ENCODE measurements at regions not wholly inside any gene's neighbourhood (a gene's known extent, or its start where the extent isn't known, plus 50 kb on each side); places are given as distances from the start of the nearest gene placed in this dataset.

DNA sequence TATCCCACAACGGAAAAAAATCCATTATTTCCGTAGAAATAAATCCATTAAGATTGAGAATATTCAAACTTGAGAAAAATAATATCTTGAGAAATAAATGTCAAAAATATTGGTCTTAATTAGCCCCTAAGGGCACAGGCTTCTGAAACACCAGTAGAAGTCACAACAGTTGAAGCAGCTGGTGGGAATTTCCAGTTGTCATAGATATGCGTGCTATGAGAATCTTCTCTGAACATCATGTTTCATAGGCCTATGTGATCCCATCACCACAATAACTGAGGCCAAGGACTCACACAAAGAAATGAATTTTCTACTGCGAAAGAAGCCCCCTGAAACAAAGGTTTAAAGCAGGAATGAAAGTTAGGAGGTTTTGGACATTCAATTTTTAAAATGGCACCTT, 292.0 kb downstream of the DTHD1 start:
- ChIA-PET CTCF (no interaction called here), POLR2A (no interaction called here)
- no peaks in the 10 kb centered on the region for H3K36me3 ChIP-seq (ENCODE audit: control insufficient read depth in 2 of 2, insufficient read depth in 1 of 2, low read length in 2 of 2)
- no peaks in the 10 kb centered on the region for H3K9me3 ChIP-seq (ENCODE audit: control insufficient read depth, insufficient read depth, low read depth, low read length)
- H3K4me3 ChIP-seq (ENCODE audit: low read depth, low read length), result no peak overlapping the region
- H3K27ac ChIP-seq (ENCODE audit: extremely low read depth, low read depth, low read length), result no peak overlapping the region
- H3K4me1 ChIP-seq (ENCODE audit: control insufficient read depth, insufficient read depth, low read length), result no peaks in the 10 kb centered on the region
- TF ChIP-seq, protein P1, sequence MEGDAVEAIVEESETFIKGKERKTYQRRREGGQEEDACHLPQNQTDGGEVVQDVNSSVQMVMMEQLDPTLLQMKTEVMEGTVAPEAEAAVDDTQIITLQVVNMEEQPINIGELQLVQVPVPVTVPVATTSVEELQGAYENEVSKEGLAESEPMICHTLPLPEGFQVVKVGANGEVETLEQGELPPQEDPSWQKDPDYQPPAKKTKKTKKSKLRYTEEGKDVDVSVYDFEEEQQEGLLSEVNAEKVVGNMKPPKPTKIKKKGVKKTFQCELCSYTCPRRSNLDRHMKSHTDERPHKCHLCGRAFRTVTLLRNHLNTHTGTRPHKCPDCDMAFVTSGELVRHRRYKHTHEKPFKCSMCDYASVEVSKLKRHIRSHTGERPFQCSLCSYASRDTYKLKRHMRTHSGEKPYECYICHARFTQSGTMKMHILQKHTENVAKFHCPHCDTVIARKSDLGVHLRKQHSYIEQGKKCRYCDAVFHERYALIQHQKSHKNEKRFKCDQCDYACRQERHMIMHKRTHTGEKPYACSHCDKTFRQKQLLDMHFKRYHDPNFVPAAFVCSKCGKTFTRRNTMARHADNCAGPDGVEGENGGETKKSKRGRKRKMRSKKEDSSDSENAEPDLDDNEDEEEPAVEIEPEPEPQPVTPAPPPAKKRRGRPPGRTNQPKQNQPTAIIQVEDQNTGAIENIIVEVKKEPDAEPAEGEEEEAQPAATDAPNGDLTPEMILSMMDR (tag by site-specific recombination; IDR thresholded peaks at IDR 0.05), result no peak
- TF ChIP-seq ZNF248 (tag by site-specific recombination; IDR thresholded peaks at IDR 0.05) (no peak), ZNF548 (tag by site-specific recombination; IDR thresholded peaks at IDR 0.05) (no peak), ZNF645 (tag by site-specific recombination; IDR thresholded peaks at IDR 0.05) (no peak), ZXDB (tag by site-specific recombination; IDR thresholded peaks at IDR 0.05) (no peak), ZNF133 (tag by site-specific recombination; IDR thresholded peaks at IDR 0.05) (no peak), ZNF266 (tag by site-specific recombination; IDR thresholded peaks at IDR 0.05; ENCODE audit: low read depth) (no peak), ZNF747 (tag by site-specific recombination; IDR thresholded peaks at IDR 0.05) (no peak), ZNF350 (tag by site-specific recombination; IDR thresholded peaks at IDR 0.05) (no peak), ZNF214 (tag by site-specific recombination; IDR thresholded peaks at IDR 0.05; ENCODE audit: borderline replicate concordance) (no peak), REPIN1 (tag by site-specific recombination; IDR thresholded peaks at IDR 0.05; ENCODE audit: low read depth) (no peak), MYNN (tag by site-specific recombination; IDR thresholded peaks at IDR 0.05; ENCODE audit: borderline replicate concordance) (no peak)
- TF ChIP-seq, protein P2, sequence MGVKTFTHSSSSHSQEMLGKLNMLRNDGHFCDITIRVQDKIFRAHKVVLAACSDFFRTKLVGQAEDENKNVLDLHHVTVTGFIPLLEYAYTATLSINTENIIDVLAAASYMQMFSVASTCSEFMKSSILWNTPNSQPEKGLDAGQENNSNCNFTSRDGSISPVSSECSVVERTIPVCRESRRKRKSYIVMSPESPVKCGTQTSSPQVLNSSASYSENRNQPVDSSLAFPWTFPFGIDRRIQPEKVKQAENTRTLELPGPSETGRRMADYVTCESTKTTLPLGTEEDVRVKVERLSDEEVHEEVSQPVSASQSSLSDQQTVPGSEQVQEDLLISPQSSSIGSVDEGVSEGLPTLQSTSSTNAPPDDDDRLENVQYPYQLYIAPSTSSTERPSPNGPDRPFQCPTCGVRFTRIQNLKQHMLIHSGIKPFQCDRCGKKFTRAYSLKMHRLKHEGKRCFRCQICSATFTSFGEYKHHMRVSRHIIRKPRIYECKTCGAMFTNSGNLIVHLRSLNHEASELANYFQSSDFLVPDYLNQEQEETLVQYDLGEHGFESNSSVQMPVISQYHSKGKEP (tag by site-specific recombination; IDR thresholded peaks at IDR 0.05), result no peak

DNA sequence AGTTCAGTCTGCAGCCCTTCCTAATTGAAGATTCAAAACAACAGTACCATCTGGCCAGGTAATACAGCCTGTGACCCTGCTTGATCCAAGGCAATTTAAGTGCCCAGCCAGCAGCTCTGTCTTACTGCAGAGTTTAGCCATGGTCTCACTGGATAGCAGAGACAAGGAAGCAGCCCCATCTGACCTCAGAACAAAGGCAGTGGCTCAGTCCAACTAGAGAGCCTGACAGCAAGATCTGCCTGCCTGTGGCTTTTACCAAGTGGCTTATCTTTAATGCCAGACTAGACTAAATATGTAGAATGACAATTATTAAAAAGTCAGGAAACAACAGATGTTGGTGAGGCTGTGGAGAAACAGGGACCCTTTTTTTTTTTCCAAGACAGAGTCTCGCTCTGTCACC, 293.4 kb downstream of the DTHD1 start:
- TF ChIP-seq ZNF404 (tag by site-specific recombination; IDR thresholded peaks at IDR 0.05), result no peak
- no peak for TF ChIP-seq REPIN1 (tag by site-specific recombination; IDR thresholded peaks at IDR 0.05; ENCODE audit: low read depth)
- no peak for TF ChIP-seq ZNF548 (tag by site-specific recombination; IDR thresholded peaks at IDR 0.05)
- TF ChIP-seq, protein P3, sequence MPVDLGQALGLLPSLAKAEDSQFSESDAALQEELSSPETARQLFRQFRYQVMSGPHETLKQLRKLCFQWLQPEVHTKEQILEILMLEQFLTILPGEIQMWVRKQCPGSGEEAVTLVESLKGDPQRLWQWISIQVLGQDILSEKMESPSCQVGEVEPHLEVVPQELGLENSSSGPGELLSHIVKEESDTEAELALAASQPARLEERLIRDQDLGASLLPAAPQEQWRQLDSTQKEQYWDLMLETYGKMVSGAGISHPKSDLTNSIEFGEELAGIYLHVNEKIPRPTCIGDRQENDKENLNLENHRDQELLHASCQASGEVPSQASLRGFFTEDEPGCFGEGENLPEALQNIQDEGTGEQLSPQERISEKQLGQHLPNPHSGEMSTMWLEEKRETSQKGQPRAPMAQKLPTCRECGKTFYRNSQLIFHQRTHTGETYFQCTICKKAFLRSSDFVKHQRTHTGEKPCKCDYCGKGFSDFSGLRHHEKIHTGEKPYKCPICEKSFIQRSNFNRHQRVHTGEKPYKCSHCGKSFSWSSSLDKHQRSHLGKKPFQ (tag by site-specific recombination; IDR thresholded peaks at IDR 0.05), result no peak
- TF ChIP-seq ZIC2 (tag by site-specific recombination; IDR thresholded peaks at IDR 0.05), result no peak
- no peak for TF ChIP-seq ZBTB7A (tag by site-specific recombination; IDR thresholded peaks at IDR 0.05; ENCODE audit: low read depth)
- no peak for TF ChIP-seq ZNF350 (tag by site-specific recombination; IDR thresholded peaks at IDR 0.05)
- no peak for TF ChIP-seq ZNF785 (tag by site-specific recombination; IDR thresholded peaks at IDR 0.05)
- TF ChIP-seq ZNF280C (tag by site-specific recombination; IDR thresholded peaks at IDR 0.05), result no peak
- no peak for TF ChIP-seq ZNF311 (tag by site-specific recombination; IDR thresholded peaks at IDR 0.05; ENCODE audit: borderline replicate concordance)

More for the DNA sequence above, 293.4 kb downstream of the DTHD1 start:
- CTCF ChIA-PET, result no interaction called here
- Histone ChIP-seq H3K27ac (ENCODE audit: extremely low read depth, low read depth, low read length) (no peak overlapping the region), H3K36me3 (ENCODE audit: control insufficient read depth in 2 of 2, insufficient read depth in 1 of 2, low read length in 2 of 2) (no peaks in the 10 kb centered on the region), H3K9me3 (ENCODE audit: control insufficient read depth, insufficient read depth, low read depth, low read length) (no peaks in the 10 kb centered on the region), H3K4me1 (ENCODE audit: control insufficient read depth, insufficient read depth, low read length) (no peaks in the 10 kb centered on the region), H3K4me3 (ENCODE audit: low read depth, low read length) (no peak overlapping the region)
- POLR2A ChIA-PET, result no interaction called here

Measured in HEK293 (cell line).